IMR-90 (cell line): ENCODE measurements at regions not wholly inside any gene's neighbourhood (a gene's known extent, or its start where the extent isn't known, plus 50 kb on each side); places are given as distances from the start of the nearest gene placed in this dataset.

Experiments used
- ATAC-seq: fragments of 200-7000 bp; cut with Tn5 transposase; 2 replicates; pipeline ENCODE4 v1.9.1; 2020; ENCODE audit warnings: low read depth, mild to moderate bottlenecking, moderate library complexity
- BruUV-seq: library from RNA; stranded (reverse); fragments of 400-500 nt; replicated peaks from 2 replicates; lab custom pipeline; 2021; lab: Mats Ljungman, UMichigan
- CTCF ChIA-PET: fragments of 300-600 bp; formaldehyde crosslinking; extraction: SDS; loops from one replicate; lab custom pipeline; 2021; ENCODE audit warnings: antibody characterized with exemption; lab: Yijun Ruan, JAX
- POLR2A ChIA-PET: fragments of 300-600 bp; sonication (Branson Sonifier 250); formaldehyde crosslinking; loops from one replicate; lab custom pipeline; 2022; ENCODE audit warnings: antibody characterized with exemption; ENCODE audit not compliant: unreplicated experiment; lab: Charles Lee
- DNase-seq: peaks from one replicate; pipeline ENCODE4 v3.0.0; 2013
- H2AFZ ChIP-seq: replicated peaks from 2 replicates; pipeline ENCODE3; 2013; ENCODE audit warnings: low read length, mild to moderate bottlenecking; ENCODE audit not compliant: poor library complexity
- H2AK5ac ChIP-seq: 2 replicates; pipeline ENCODE4 v1.6.1; 2013; ENCODE audit warnings: low read depth, low read length, inconsistent platforms
- H2AK9ac ChIP-seq: replicated peaks from 2 replicates; pipeline ENCODE3; 2013; ENCODE audit warnings: mild to moderate bottlenecking, low read depth, low read length, moderate library complexity; ENCODE audit not compliant: poor library complexity
- H2BK120ac ChIP-seq: 2 replicates; pipeline ENCODE4 v1.6.1; 2013; ENCODE audit warnings: low read depth, low read length, inconsistent platforms
- H2BK15ac ChIP-seq: 3 replicates; pipeline ENCODE4 v1.6.1; 2013; ENCODE audit warnings: low read depth, low read length, inconsistent platforms
- H2BK20ac ChIP-seq: 2 replicates; pipeline ENCODE4 v1.6.1; 2013; ENCODE audit warnings: low read depth, mild to moderate bottlenecking, inconsistent platforms, low read length, moderate library complexity
- H2BK5ac ChIP-seq: 2 replicates; pipeline ENCODE4 v1.6.1; 2013; ENCODE audit warnings: mild to moderate bottlenecking, low read depth, low read length, inconsistent platforms; ENCODE audit not compliant: poor library complexity, severe bottlenecking
- H3K14ac ChIP-seq: replicated peaks from 2 replicates; pipeline ENCODE4 v1.6.1; 2013; ENCODE audit warnings: low read depth, low read length, inconsistent platforms
- H3K18ac ChIP-seq: 2 replicates; pipeline ENCODE4 v1.6.1; 2013; ENCODE audit warnings: low read depth, low read length, control low read depth
- H3K23ac ChIP-seq: 2 replicates; pipeline ENCODE4 v1.6.1; 2013; ENCODE audit warnings: low read depth, low read length, inconsistent platforms
- H3K27ac ChIP-seq: 2 replicates; pipeline ENCODE4 v1.5.1; 2013; ENCODE audit warnings: mild to moderate bottlenecking, control low read depth, low read length; ENCODE audit not compliant: insufficient read depth
- H3K27me3 ChIP-seq: 2 replicates; pipeline ENCODE4 v1.6.1; 2013; ENCODE audit warnings: low read length; ENCODE audit not compliant: control insufficient read depth, insufficient read depth
- H3K36me3 ChIP-seq: 2 replicates; pipeline ENCODE4 v1.6.1; 2013; ENCODE audit warnings: low read length, mixed read lengths; ENCODE audit not compliant: control insufficient read depth, insufficient read depth
- H3K4ac ChIP-seq: 2 replicates; pipeline ENCODE4 v1.6.1; 2013; ENCODE audit warnings: low read depth, low read length, inconsistent platforms
- H3K4me1 ChIP-seq: 2 replicates; pipeline ENCODE4 v1.6.1; 2013; ENCODE audit warnings: low read length, mixed read lengths; ENCODE audit not compliant: control insufficient read depth, insufficient read depth
- H3K4me2 ChIP-seq: 2 replicates; pipeline ENCODE4 v1.6.1; 2013; ENCODE audit warnings: low read depth, mild to moderate bottlenecking, control low read depth, low read length, moderate library complexity
- H3K4me3 ChIP-seq: 2 replicates; pipeline ENCODE4 v1.5.1; 2013; ENCODE audit warnings: low read depth, mild to moderate bottlenecking, control low read depth, low read length, moderate library complexity; ENCODE audit not compliant: insufficient read depth
- H3K56ac ChIP-seq: 2 replicates; pipeline ENCODE4 v1.6.1; 2013; ENCODE audit warnings: low read length, inconsistent platforms; ENCODE audit not compliant: insufficient read depth; ENCODE audit errors: extremely low read depth
- H3K79me1 ChIP-seq, 2 experiments: 2 replicates each; pipeline ENCODE4 v1.6.1; 2013; ENCODE audit warnings: low read length in 2 of 2, inconsistent platforms in 1 of 2, low read depth in 1 of 2
- H3K9ac ChIP-seq: 2 replicates; pipeline ENCODE4 v1.6.1; 2013; ENCODE audit warnings: low read depth, low read length, control low read depth
- H3K9me1 ChIP-seq: 2 replicates; pipeline ENCODE4 v1.6.1; 2013; ENCODE audit warnings: low read length, inconsistent platforms; ENCODE audit not compliant: insufficient read depth
- H3K9me3 ChIP-seq: 2 replicates; pipeline ENCODE4 v1.6.1; 2013; ENCODE audit warnings: low read length; ENCODE audit not compliant: control insufficient read depth, insufficient read depth
- H4K20me1 ChIP-seq: 2 replicates; pipeline ENCODE4 v1.6.1; 2013; ENCODE audit warnings: low read length, inconsistent platforms; ENCODE audit not compliant: insufficient read depth
- H4K5ac ChIP-seq: 2 replicates; pipeline ENCODE4 v1.6.1; 2013; ENCODE audit warnings: mild to moderate bottlenecking, low read depth, low read length, control low read depth
- H4K8ac ChIP-seq, 2 experiments: 2 replicates each; pipeline ENCODE4 v1.6.1; 2013; ENCODE audit warnings: low read depth in 2 of 2, low read length in 2 of 2, control low read depth in 1 of 2, inconsistent platforms in 1 of 2
- H4K91ac ChIP-seq: 2 replicates; pipeline ENCODE4 v1.6.1; 2013; ENCODE audit warnings: low read depth, low read length, inconsistent platforms; ENCODE audit not compliant: insufficient read depth
- CEBPB ChIP-seq: IDR thresholded peaks from 2 replicates; pipeline ENCODE4 v1.6.1; 2012; ENCODE audit warnings: low read depth, low read length, improper control_type of control experiment
- CHD1 ChIP-seq: IDR thresholded peaks from 2 replicates; pipeline ENCODE4 v1.6.1; 2012; ENCODE audit warnings: low read depth, low read length, improper control_type of control experiment
- FOS ChIP-seq: fragments of 150-350 bp; IDR thresholded peaks from 2 replicates; pipeline ENCODE4 v1.6.1; 2016; ENCODE audit warnings: low read depth, low read length
- MAZ ChIP-seq: IDR thresholded peaks from 2 replicates; pipeline ENCODE4 v1.6.1; 2012; ENCODE audit warnings: low read depth, mild to moderate bottlenecking, low read length, improper control_type of control experiment, moderate library complexity, borderline replicate concordance
- MXI1 ChIP-seq: IDR thresholded peaks from 2 replicates; pipeline ENCODE4 v1.6.1; 2012; ENCODE audit warnings: low read depth, mild to moderate bottlenecking, low read length, moderate library complexity, borderline replicate concordance
- POLR2A ChIP-seq: IDR thresholded peaks from 2 replicates; pipeline ENCODE4 v1.6.1; 2012; ENCODE audit warnings: mild to moderate bottlenecking, low read depth, low read length
- RAD21 ChIP-seq: IDR thresholded peaks from 2 replicates; pipeline ENCODE4 v1.6.1; 2012; ENCODE audit warnings: low read length, improper control_type of control experiment
- SMC3 ChIP-seq: fragments of 150-350 bp; IDR thresholded peaks from 2 replicates; pipeline ENCODE4 v1.6.1; 2016; ENCODE audit warnings: low read depth, mild to moderate bottlenecking, antibody characterized with exemption, low read length, moderate library complexity
- WGBS, 2 experiments: methylation state at CpG; one replicate each; pipeline versions ENCODE4 v1.1.5 to v1.1.7; 2013; ENCODE audit warnings: missing lambda C conversion rate in 2 of 2; ENCODE audit not compliant: insufficient read length in 1 of 2; ENCODE audit errors: extremely low coverage in 2 of 2; 5-methylcytosine and 5-hydroxymethylcytosine counted together
- dilution Hi-C: fragments of 300-500 bp; cut with HindIII; formaldehyde crosslinking; loops from one replicate; pipeline ENCODE4 v1.14.3; 2018; ENCODE audit warnings: low sequenced_read_pairs; ENCODE audit not compliant: unreplicated experiment
- in situ Hi-C: fragments of 300-500 bp; cut with MboI; formaldehyde crosslinking; loops from 3 replicates; pipeline ENCODE4 v1.14.3; 2019; ENCODE audit warnings: low sequenced_read_pairs, inconsistent platforms, mixed read lengths
- intact Hi-C: fragments of 100-400 bp; cut with micrococcal nuclease; formaldehyde crosslinking; loops from 2 replicates; pipeline ENCODE4 v1.10.0; 2022

GRCh38 chr2:58432491-58433170 is 191.5 kb upstream of the FANCL start:
- Histone ChIP-seq H2BK5ac (no peak overlapping the region), H3K56ac (no peak overlapping the region), H3K4ac (no peak overlapping the region), H4K20me1 (no peaks in the 10 kb centered on the region), H2BK120ac (no peak overlapping the region), H3K4me1 (no peaks in the 10 kb centered on the region), H3K9me3 (no peaks in the 10 kb centered on the region), H2BK20ac (no peak overlapping the region), H3K23ac (no peak overlapping the region), H3K4me3 (no peak overlapping the region), H3K4me2 (no peak overlapping the region), H3K36me3 (no peaks in the 10 kb centered on the region), H3K9ac (no peak overlapping the region), H2AFZ (no peak overlapping the region), H3K18ac (no peak overlapping the region), H2AK5ac (no peak overlapping the region), H3K27ac (no peak overlapping the region), H4K5ac (no peak overlapping the region), H2AK9ac (no peak overlapping the region), H3K27me3 (peaks cover 7% of the 10 kb centered on the region), H3K79me1 (no peaks in the 10 kb centered on the region), H4K91ac (no peak overlapping the region), H3K9me1 (no peaks in the 10 kb centered on the region), H4K8ac (no peak overlapping the region), H2BK15ac (no peak overlapping the region), H3K14ac (no peak overlapping the region)
- DNase-seq (no peak), ATAC-seq (no peak)
- ChIA-PET CTCF (no interaction called here), POLR2A (no interaction called here)
- no TSS peak for BruUV-seq
- 100% methylated on average over 1 of the region's 3 CpGs for WGBS, 2 experiments
- TF ChIP-seq MAZ (no peak), CEBPB (no peak), MXI1 (no peak), FOS (no peak), SMC3 (no peak), RAD21 (no peak), POLR2A (no peak), CHD1 (no peak)
- in situ Hi-C loops (loop anchor here (10.0 to 25.0 kb wide), 2 partner anchors 295 to 528 kb away; no protein-coding TSS in a partner anchor), intact Hi-C loops (no loop called here), dilution Hi-C loops (no loop called here)
